Thoracic aorta (tissue), 2 donors: ENCODE measurements at regions not wholly inside any gene's neighbourhood (a gene's known extent, or its start where the extent isn't known, plus 50 kb on each side); places are given as distances from the start of the nearest gene placed in this dataset.
"Not testable (repeated sequence)": the region's sequence is repeated elsewhere in the genome, so short reads cannot be mapped to it uniquely, and the experiment has no call there.

Experiments used
- ATAC-seq: fragments of 150-250 bp; one replicate; pipeline ENCODE4 v1.8.0; 2017; ENCODE audit warnings: low read depth; ENCODE audit not compliant: insufficient number of reproducible peaks, low FRiP score
- DNase-seq: peaks from one replicate; pipeline ENCODE4 v3.0.0-alpha.2; 2020; ENCODE audit warnings: low spot score
- H3K27ac ChIP-seq, 2 donors: fragments of 200-600 bp; sonication (generic); 1 replicate in 1 of 2; 2 replicates in 1 of 2; pipeline ENCODE4 v1.5.1; 2016; ENCODE audit warnings: mild to moderate bottlenecking in 2 of 2, moderate library complexity in 2 of 2
- H3K27me3 ChIP-seq: fragments of 200-600 bp; sonication (generic); replicated peaks from 2 replicates; pipeline ENCODE4 v1.6.0; 2016; ENCODE audit warnings: mild to moderate bottlenecking; ENCODE audit not compliant: insufficient read depth
- H3K36me3 ChIP-seq: fragments of 200-600 bp; sonication (generic); one replicate; pipeline ENCODE4 v1.5.1; 2016
- H3K4me1 ChIP-seq, 2 donors: fragments of 200-600 bp; sonication (generic); 1 replicate in 1 of 2; 2 replicates in 1 of 2; pipeline versions ENCODE4 v1.5.1 to v1.6.0; 2016; ENCODE audit warnings: low read depth in 2 of 2, mild to moderate bottlenecking in 1 of 2; ENCODE audit not compliant: control insufficient read depth in 1 of 2
- H3K4me3 ChIP-seq: fragments of 200-600 bp; sonication (generic); 2 replicates; pipeline ENCODE4 v1.5.1; 2016; ENCODE audit warnings: mild to moderate bottlenecking
- H3K9me3 ChIP-seq: fragments of 200-600 bp; sonication (generic); 2 replicates; pipeline ENCODE4 v1.5.1; 2016
- TF ChIP-seq, protein P1 (sequence below): fragments of 200-600 bp; sonication (generic); IDR thresholded peaks from one replicate; pipeline ENCODE4 v1.5.1; 2019; ENCODE audit warnings: antibody characterized with exemption

DNA sequence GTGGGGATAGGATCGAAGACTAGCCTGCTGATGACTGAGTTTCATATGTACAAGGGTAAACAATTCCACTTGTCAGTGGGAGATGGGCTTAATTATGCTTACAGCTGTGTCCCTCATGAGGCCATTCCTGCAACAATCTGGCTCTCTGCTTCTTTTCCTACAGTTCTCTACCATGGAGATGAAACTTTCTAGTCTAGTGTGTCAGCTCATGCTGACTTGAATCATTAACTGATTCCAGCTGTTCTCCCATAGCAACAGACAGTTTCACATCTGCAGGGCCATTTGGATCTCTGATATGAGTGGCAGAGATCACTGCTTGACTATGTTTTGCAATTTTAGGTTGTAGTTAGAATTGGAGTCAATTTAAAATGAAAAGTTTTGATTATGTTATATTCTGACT, 1251.7 kb upstream of the RAG2 start:
- DNase-seq (no peak), ATAC-seq (no peak)
- no peaks in the 10 kb centered on the region for H3K4me1 ChIP-seq
- no peak overlapping the region for H3K4me3 ChIP-seq
- no peaks in the 10 kb centered on the region for H3K27me3 ChIP-seq
- H3K9me3 ChIP-seq: no peaks in the 10 kb centered on the region
- TF ChIP-seq, protein P1, sequence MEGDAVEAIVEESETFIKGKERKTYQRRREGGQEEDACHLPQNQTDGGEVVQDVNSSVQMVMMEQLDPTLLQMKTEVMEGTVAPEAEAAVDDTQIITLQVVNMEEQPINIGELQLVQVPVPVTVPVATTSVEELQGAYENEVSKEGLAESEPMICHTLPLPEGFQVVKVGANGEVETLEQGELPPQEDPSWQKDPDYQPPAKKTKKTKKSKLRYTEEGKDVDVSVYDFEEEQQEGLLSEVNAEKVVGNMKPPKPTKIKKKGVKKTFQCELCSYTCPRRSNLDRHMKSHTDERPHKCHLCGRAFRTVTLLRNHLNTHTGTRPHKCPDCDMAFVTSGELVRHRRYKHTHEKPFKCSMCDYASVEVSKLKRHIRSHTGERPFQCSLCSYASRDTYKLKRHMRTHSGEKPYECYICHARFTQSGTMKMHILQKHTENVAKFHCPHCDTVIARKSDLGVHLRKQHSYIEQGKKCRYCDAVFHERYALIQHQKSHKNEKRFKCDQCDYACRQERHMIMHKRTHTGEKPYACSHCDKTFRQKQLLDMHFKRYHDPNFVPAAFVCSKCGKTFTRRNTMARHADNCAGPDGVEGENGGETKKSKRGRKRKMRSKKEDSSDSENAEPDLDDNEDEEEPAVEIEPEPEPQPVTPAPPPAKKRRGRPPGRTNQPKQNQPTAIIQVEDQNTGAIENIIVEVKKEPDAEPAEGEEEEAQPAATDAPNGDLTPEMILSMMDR: no peak
- H3K36me3 ChIP-seq: no peaks in the 10 kb centered on the region
- H3K27ac ChIP-seq: no peak overlapping the region

DNA sequence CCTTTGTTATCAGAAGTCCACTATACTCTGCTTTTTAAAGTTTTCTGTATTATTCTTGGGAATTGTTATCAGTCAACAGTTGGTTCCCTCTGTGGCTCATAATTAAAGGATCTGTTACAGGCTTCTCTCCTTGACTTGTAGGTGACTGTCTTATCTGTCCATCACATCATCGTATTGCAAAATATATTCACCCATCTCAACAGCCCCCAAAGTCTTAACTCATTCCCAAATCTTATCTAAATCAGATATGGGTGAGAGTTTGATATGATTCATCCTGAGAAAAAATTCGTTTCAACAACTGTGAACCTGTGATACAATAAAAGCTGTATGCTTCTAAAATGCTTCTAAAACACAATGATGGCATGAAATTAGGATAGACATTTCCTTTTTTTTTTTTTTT, 1245.6 kb upstream of the RAG2 start:
- no peak for ATAC-seq
- H3K4me3 ChIP-seq: no peak overlapping the region
- no peak for DNase-seq
- H3K27me3 ChIP-seq: no peaks in the 10 kb centered on the region
- TF ChIP-seq, protein P1: no peak
- no peaks in the 10 kb centered on the region for H3K4me1 ChIP-seq
- H3K36me3 ChIP-seq: no peaks in the 10 kb centered on the region
- H3K9me3 ChIP-seq: no peaks in the 10 kb centered on the region
- H3K27ac ChIP-seq: no peak overlapping the region

DNA sequence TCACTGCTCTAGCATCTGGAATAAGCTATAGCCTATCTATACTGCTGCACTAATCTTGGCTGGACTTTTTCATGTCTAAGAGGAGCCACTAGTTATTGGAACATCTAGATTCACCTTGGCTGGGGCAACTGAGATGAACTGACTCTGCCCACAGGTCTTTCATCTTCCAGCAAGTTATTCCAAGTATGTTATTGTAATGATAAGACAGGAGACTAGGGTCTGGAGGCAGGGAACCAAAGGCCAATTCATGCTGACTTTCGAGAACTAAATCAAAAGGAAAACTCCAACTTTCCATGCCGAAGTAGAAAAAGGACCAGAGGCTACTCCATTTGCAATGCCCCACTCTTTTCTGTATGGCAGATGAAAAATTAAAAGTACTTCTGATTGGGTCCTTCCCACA, 1243.0 kb upstream of the RAG2 start:
- no peak for ATAC-seq
- H3K4me1 ChIP-seq: no peaks in the 10 kb centered on the region
- H3K27ac ChIP-seq: no peak overlapping the region
- no peaks in the 10 kb centered on the region for H3K36me3 ChIP-seq
- H3K9me3 ChIP-seq: no peaks in the 10 kb centered on the region
- no peak overlapping the region for H3K4me3 ChIP-seq
- no peaks in the 10 kb centered on the region for H3K27me3 ChIP-seq
- DNase-seq: no peak
- TF ChIP-seq, protein P1: no peak

DNA sequence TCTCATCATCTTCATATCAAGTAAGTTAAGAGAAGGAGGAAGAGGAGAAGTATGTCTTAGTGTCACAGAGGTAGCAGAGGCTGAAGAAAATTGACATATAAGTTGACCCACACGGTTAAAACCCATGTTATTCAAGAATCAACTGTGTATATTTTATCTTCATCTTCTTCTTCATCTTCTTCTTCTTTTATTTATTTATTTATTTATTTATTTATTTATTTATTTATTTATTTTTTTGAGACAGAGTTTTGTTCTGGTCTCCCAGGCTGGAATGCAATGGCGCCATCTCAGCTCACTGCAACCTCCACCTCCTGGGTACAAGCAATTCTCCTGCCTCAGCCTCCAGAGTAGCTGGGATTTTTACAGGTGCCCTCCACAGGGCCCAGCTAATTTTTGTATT, 1242.3 kb upstream of the RAG2 start:
- H3K27me3 ChIP-seq, ATAC-seq, H3K4me1 ChIP-seq, H3K4me3 ChIP-seq, DNase-seq, H3K9me3 ChIP-seq, H3K36me3 ChIP-seq, H3K27ac ChIP-seq: not testable (repeated sequence)

DNA sequence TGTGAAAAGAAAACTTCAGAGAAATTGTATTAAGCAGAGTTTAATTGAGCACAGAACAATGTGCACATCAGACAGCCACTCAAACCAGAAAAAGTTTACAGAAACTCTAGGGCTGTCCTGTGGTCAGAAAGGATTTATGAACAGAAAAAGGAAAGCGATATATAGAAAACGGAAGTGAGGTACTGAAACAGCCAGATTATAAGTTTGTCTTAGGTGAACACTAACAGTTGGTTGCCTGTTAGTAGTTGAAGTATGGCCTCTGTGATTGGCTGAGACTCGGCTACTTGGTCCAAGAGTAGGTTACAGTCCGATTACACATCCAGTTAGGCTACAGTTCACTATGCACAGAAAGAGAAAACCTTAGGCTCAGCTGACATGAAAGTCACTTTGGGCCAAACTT, 1232.5 kb upstream of the RAG2 start:
- DNase-seq: no peak
- H3K4me1 ChIP-seq: no peaks in the 10 kb centered on the region
- TF ChIP-seq, protein P1: no peak
- H3K27me3 ChIP-seq: no peaks in the 10 kb centered on the region
- ATAC-seq: no peak
- H3K36me3 ChIP-seq: no peaks in the 10 kb centered on the region
- no peaks in the 10 kb centered on the region for H3K9me3 ChIP-seq
- H3K27ac ChIP-seq: no peak overlapping the region
- H3K4me3 ChIP-seq: no peak overlapping the region

DNA sequence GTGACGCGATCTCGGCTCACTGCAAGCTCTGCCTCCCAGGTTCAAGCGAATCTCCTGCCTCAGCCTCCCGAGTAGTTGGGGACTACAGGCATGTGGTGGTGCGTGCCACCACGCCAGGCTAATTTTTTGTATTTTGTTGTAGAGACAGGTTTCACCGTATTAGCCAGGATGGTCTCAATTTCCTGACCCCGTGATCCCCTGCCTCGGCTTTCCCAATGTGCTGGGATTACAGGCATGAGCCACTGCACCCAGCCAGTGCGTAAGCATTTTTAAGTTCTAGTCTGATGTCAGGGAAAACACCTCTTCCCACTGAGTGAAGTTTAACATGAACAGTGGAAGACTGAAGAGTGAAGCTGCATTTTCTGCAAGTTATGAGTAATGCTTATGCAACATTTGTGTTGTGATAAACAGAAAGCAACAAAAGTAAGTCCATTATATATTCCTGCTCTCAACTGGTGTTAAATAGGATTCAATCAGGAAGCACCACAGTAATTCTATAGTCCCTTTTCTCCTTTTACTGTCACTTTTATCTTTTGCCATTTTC, 1219.8 kb upstream of the RAG2 start:
- Histone ChIP-seq H3K36me3 (no peaks in the 10 kb centered on the region), H3K4me3 (no peak overlapping the region), H3K4me1 (no peaks in the 10 kb centered on the region), H3K27me3 (no peaks in the 10 kb centered on the region), H3K27ac (no peak overlapping the region), H3K9me3 (no peaks in the 10 kb centered on the region)
- TF ChIP-seq, protein P1: no peak
- DNase-seq (no peak), ATAC-seq (no peak)
